Nephron progenitor cell (in vitro differentiated cells): ENCODE measurements at regions not wholly inside any gene's neighbourhood (a gene's known extent, or its start where the extent isn't known, plus 50 kb on each side); places are given as distances from the start of the nearest gene placed in this dataset.

Experiments used
- DNase-seq: peaks from one replicate; pipeline ENCODE4 v3.0.0; 2021
- H3K27ac Mint-ChIP-seq: 2 replicates; pipeline ENCODE4 v1.8.0; 2021; ENCODE audit warnings: mild to moderate bottlenecking, moderate library complexity, mixed read lengths
- H3K27me3 Mint-ChIP-seq: 2 replicates; pipeline ENCODE4 v1.8.0; 2021; ENCODE audit warnings: mild to moderate bottlenecking, low read depth, mixed read lengths; ENCODE audit not compliant: poor library complexity
- H3K36me3 Mint-ChIP-seq: 2 replicates; pipeline ENCODE4 v1.8.0; 2021; ENCODE audit warnings: low read depth, mixed read lengths
- H3K4me1 Mint-ChIP-seq: 2 replicates; pipeline ENCODE4 v1.8.0; 2021; ENCODE audit warnings: mixed read lengths
- H3K4me3 Mint-ChIP-seq: 2 replicates; pipeline ENCODE4 v1.8.0; 2021; ENCODE audit warnings: mild to moderate bottlenecking, moderate library complexity, mixed read lengths
- H3K9me3 Mint-ChIP-seq: 2 replicates; pipeline ENCODE4 v1.8.0; 2021; ENCODE audit warnings: mild to moderate bottlenecking, moderate library complexity, mixed read lengths
- TF ChIP-seq, protein P1 (sequence below): fragments of 200-600 bp; sonication (generic); IDR thresholded peaks from 2 replicates; pipeline ENCODE4 v1.5.0; 2021; ENCODE audit warnings: antibody characterized with exemption

DNA sequence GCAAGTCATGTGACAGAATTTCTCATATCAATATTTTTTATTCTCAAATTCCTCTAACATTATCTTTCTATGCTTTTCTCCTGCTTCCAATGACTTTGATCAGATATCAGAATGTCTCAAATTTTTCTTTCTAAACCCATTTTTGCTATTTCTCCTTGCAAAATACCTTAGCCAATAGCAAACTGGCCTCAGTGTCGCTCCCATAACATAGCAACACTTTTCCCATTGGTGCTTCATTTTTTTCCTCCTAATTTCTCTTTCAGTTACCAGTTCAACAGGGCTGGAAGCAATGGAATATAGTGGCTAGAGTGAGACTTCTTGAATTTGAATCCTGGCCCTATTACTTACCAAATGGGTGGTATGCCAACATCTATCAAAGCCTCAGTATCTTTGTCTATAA, 1091.6 kb downstream of the C4orf33 start:
- Mint-ChIP-seq H3K9me3 (no peaks in the 10 kb centered on the region), H3K4me3 (no peak overlapping the region), H3K27me3 (no peaks in the 10 kb centered on the region), H3K27ac (no peak overlapping the region), H3K4me1 (peaks cover 5% of the 10 kb centered on the region), H3K36me3 (no peaks in the 10 kb centered on the region)
- TF ChIP-seq, protein P1, sequence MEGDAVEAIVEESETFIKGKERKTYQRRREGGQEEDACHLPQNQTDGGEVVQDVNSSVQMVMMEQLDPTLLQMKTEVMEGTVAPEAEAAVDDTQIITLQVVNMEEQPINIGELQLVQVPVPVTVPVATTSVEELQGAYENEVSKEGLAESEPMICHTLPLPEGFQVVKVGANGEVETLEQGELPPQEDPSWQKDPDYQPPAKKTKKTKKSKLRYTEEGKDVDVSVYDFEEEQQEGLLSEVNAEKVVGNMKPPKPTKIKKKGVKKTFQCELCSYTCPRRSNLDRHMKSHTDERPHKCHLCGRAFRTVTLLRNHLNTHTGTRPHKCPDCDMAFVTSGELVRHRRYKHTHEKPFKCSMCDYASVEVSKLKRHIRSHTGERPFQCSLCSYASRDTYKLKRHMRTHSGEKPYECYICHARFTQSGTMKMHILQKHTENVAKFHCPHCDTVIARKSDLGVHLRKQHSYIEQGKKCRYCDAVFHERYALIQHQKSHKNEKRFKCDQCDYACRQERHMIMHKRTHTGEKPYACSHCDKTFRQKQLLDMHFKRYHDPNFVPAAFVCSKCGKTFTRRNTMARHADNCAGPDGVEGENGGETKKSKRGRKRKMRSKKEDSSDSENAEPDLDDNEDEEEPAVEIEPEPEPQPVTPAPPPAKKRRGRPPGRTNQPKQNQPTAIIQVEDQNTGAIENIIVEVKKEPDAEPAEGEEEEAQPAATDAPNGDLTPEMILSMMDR = no peak
- no peak for DNase-seq

DNA sequence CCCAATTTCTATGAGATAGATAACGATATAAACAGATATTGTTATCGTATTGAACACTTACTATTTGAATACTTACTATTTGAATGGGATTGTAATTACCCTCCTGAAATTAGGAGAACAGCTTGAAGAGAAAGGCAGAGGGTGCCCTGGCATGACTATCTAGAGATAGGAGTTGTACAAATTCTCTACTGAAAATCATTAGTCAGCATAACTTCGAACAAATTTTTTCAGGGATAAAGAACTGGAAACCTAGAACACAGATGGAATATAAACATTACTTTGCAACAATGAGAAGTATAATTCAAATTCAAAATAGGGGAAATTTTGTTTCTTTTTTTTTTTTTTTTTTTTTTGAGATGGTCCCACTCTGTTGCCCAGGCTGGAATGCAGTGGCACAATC, 1096.8 kb downstream of the C4orf33 start:
- Mint-ChIP-seq H3K4me1 (no peaks in the 10 kb centered on the region), H3K36me3 (no peaks in the 10 kb centered on the region), H3K4me3 (no peak overlapping the region), H3K9me3 (no peaks in the 10 kb centered on the region), H3K27me3 (no peaks in the 10 kb centered on the region), H3K27ac (no peak overlapping the region)
- TF ChIP-seq, protein P1 = no peak
- DNase-seq = no peak

DNA sequence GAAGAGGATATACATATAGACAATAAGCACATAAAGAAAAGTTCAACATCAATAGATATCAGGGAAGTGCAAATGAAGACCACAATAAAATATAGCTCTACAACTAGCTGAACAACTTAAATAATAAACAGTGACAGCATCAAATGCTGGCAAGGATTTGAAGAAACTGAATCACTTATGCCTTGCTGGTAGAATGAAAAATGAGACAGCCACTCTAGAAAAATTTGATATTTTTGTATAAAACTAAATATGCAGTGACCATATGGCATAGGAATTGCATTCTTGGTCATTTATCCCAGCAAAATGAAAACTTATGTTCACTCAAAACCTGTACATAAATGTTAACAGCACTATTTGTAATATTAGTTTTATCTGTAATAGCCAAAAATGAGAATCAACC, 1102.0 kb downstream of the C4orf33 start:
- TF ChIP-seq, protein P1 = no peak
- peaks cover 10% of the 10 kb centered on the region for H3K9me3 Mint-ChIP-seq
- no peak for DNase-seq
- H3K4me3 Mint-ChIP-seq = no peak overlapping the region
- no peak overlapping the region for H3K27ac Mint-ChIP-seq
- H3K36me3 Mint-ChIP-seq = no peaks in the 10 kb centered on the region
- no peaks in the 10 kb centered on the region for H3K27me3 Mint-ChIP-seq
- no peaks in the 10 kb centered on the region for H3K4me1 Mint-ChIP-seq

DNA sequence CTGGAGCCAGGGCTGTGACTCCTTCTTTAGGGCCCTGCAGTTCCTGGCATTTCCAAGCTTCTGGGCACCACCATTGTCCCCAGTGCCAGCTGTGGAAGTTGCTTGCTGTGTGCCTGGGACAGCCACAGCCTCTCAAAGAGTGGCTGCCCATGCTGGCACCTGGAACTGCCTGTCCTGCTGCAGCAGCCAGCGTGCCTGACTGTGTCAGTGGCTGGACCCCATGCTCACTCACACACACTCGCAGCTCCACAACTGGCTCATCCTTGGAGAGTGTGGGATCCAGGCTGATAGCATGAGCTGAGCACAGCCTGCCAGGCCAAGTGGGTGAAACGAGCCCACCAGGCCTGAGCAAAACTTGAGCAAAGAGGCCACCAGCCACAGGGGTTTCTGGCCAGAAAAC, 1107.6 kb downstream of the C4orf33 start:
- TF ChIP-seq, protein P1 = no peak
- no peak for DNase-seq
- no peaks in the 10 kb centered on the region for H3K36me3 Mint-ChIP-seq
- no peak overlapping the region for H3K4me3 Mint-ChIP-seq
- H3K4me1 Mint-ChIP-seq = peaks cover 5% of the 10 kb centered on the region
- peaks cover 20% of the 10 kb centered on the region for H3K9me3 Mint-ChIP-seq
- H3K27me3 Mint-ChIP-seq = no peaks in the 10 kb centered on the region
- H3K27ac Mint-ChIP-seq = peak overlapping the region; percentile 42

DNA sequence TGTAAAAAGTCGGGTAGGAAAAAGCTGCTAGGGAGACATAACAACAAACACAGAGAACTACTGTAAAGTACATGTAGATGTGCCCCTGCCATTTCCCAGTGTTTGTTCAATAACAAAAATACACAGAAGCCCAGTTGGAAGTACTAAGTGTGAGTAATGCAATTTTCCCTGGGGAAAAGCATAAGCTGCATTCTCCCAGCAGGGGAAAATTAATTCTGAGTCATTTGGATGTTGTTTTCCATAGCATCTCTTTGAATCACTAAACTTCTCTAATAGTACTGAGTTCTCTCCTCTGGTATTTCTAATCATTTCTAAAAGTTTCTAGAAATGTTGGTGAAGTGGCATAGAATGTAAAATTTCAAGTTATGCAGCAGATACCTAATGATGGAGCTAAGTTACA, 1114.9 kb downstream of the C4orf33 start:
- TF ChIP-seq, protein P1 = no peak
- Mint-ChIP-seq H3K9me3 (peaks cover 5% of the 10 kb centered on the region), H3K4me1 (no peaks in the 10 kb centered on the region), H3K27me3 (peaks cover 3% of the 10 kb centered on the region), H3K36me3 (no peaks in the 10 kb centered on the region), H3K27ac (no peak overlapping the region), H3K4me3 (no peak overlapping the region)
- no peak for DNase-seq

DNA sequence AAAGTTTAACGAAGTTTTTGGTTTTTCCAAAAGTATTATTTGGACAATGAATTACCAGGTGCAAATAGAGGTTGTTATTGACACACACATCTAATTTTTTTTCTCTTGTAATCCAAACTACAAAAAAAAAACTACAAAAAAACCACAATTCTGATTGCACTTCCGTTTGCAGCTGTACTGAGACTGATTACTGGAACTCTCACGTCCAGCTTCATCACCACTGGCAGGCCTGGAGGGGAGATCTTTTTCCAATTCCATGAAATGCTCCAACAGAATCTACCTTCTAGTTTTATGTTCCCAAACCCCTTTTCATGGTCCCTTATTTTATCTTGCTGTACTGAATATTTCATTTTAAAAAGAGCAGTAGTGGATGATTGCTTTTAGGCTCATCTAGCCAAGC, 1118.3 kb downstream of the C4orf33 start:
- no peaks in the 10 kb centered on the region for H3K9me3 Mint-ChIP-seq
- no peak overlapping the region for H3K4me3 Mint-ChIP-seq
- H3K36me3 Mint-ChIP-seq = no peaks in the 10 kb centered on the region
- no peak overlapping the region for H3K27ac Mint-ChIP-seq
- TF ChIP-seq, protein P1 = no peak
- DNase-seq = no peak
- H3K27me3 Mint-ChIP-seq = peaks cover 3% of the 10 kb centered on the region
- no peaks in the 10 kb centered on the region for H3K4me1 Mint-ChIP-seq
